IPS-20b (cell line): ENCODE measurements at regions not wholly inside any gene's neighbourhood (a gene's known extent, or its start where the extent isn't known, plus 50 kb on each side); places are given as distances from the start of the nearest gene placed in this dataset.

Source experiments
- H3K27ac ChIP-seq: one replicate; pipeline ENCODE4 v1.5.1; 2013; ENCODE audit warnings: low read length
- H3K27me3 ChIP-seq: 2 replicates; pipeline ENCODE4 v1.6.1; 2013; ENCODE audit warnings: mild to moderate bottlenecking, low read length, inconsistent platforms; ENCODE audit not compliant: insufficient read depth
- H3K36me3 ChIP-seq: 2 replicates; pipeline ENCODE4 v1.6.1; 2013; ENCODE audit warnings: low read depth, mild to moderate bottlenecking, inconsistent platforms, low read length, moderate library complexity; ENCODE audit not compliant: insufficient read depth
- H3K4me1 ChIP-seq: 2 replicates; pipeline ENCODE4 v1.6.1; 2013; ENCODE audit warnings: mild to moderate bottlenecking, control low read depth, inconsistent platforms, low read length, moderate library complexity; ENCODE audit not compliant: insufficient read depth
- H3K4me3 ChIP-seq: 2 replicates; pipeline ENCODE4 v1.5.1; 2013; ENCODE audit warnings: mild to moderate bottlenecking, low read length, inconsistent platforms
- H3K9ac ChIP-seq: 2 replicates; pipeline ENCODE4 v1.6.1; 2013; ENCODE audit warnings: low read depth, mild to moderate bottlenecking, inconsistent platforms, low read length, moderate library complexity
- H3K9me3 ChIP-seq: 2 replicates; pipeline ENCODE4 v1.6.1; 2013; ENCODE audit warnings: mild to moderate bottlenecking, low read depth, low read length, inconsistent platforms; ENCODE audit not compliant: insufficient read depth

GRCh38 chr15:77719450-77719849 lies 86.7 kb upstream of the LINGO1 start:
- Histone ChIP-seq H3K36me3 (no peaks in the 10 kb centered on the region), H3K9ac (no peak overlapping the region), H3K27ac (no peak overlapping the region)

GRCh38 chr15:77717333-77717990 lies 84.8 kb upstream of the LINGO1 start:
- no peaks in the 10 kb centered on the region for H3K36me3 ChIP-seq

More at GRCh38 chr15:77719450-77719849, 86.7 kb upstream of the LINGO1 start:
- H3K9me3 ChIP-seq, result no peaks in the 10 kb centered on the region
- H3K4me3 ChIP-seq, result no peak overlapping the region
- peaks cover 2% of the 10 kb centered on the region; the same call in 1 of the 2 replicates for H3K4me1 ChIP-seq
- H3K27me3 ChIP-seq, result no peaks in the 10 kb centered on the region

GRCh38 chr15:77716632-77717332 lies 84.1 kb upstream of the LINGO1 start:
- H3K4me3 ChIP-seq, result no peak overlapping the region
- no peaks in the 10 kb centered on the region for H3K27me3 ChIP-seq
- H3K9ac ChIP-seq, result no peak overlapping the region
- H3K9me3 ChIP-seq, result no peaks in the 10 kb centered on the region
- H3K36me3 ChIP-seq, result no peaks in the 10 kb centered on the region
- no peak overlapping the region for H3K27ac ChIP-seq
- no peaks in the 10 kb centered on the region for H3K4me1 ChIP-seq

More at GRCh38 chr15:77717333-77717990, 84.8 kb upstream of the LINGO1 start:
- no peak overlapping the region for H3K27ac ChIP-seq
- no peaks in the 10 kb centered on the region for H3K9me3 ChIP-seq
- no peaks in the 10 kb centered on the region for H3K27me3 ChIP-seq
- H3K4me1 ChIP-seq, result no peaks in the 10 kb centered on the region
- no peak overlapping the region for H3K4me3 ChIP-seq
- H3K9ac ChIP-seq, result no peak overlapping the region

GRCh38 chr15:77715860-77716259 lies 83.1 kb upstream of the LINGO1 start:
- Histone ChIP-seq H3K4me1 (no peaks in the 10 kb centered on the region), H3K36me3 (no peaks in the 10 kb centered on the region), H3K4me3 (no peak overlapping the region), H3K27ac (no peak overlapping the region), H3K9ac (no peak overlapping the region), H3K27me3 (no peaks in the 10 kb centered on the region), H3K9me3 (no peaks in the 10 kb centered on the region)

- no peaks in the 10 kb centered on the region for H3K27me3 ChIP-seq
- no peaks in the 10 kb centered on the region for H3K4me1 ChIP-seq
- H3K9ac ChIP-seq, result no peak overlapping the region
- no peaks in the 10 kb centered on the region for H3K9me3 ChIP-seq
- no peak overlapping the region for H3K27ac ChIP-seq
- no peak overlapping the region for H3K4me3 ChIP-seq
- no peaks in the 10 kb centered on the region for H3K36me3 ChIP-seq
Observed at GRCh38 chr15:77715051-77715450, 82.3 kb upstream of the LINGO1 start.

GRCh38 chr15:77714555-77714954 lies 81.8 kb upstream of the LINGO1 start:
- H3K4me3 ChIP-seq, result no peak overlapping the region
- H3K27me3 ChIP-seq, result no peaks in the 10 kb centered on the region
- H3K9ac ChIP-seq, result no peak overlapping the region

GRCh38 chr15:77714023-77714422 lies 81.3 kb upstream of the LINGO1 start:
- H3K4me3 ChIP-seq, result no peak overlapping the region
- H3K36me3 ChIP-seq, result no peaks in the 10 kb centered on the region
- H3K27ac ChIP-seq, result no peak overlapping the region
- no peaks in the 10 kb centered on the region for H3K27me3 ChIP-seq
- H3K9me3 ChIP-seq, result no peaks in the 10 kb centered on the region
- no peaks in the 10 kb centered on the region for H3K4me1 ChIP-seq
- no peak overlapping the region for H3K9ac ChIP-seq

More at GRCh38 chr15:77714555-77714954, 81.8 kb upstream of the LINGO1 start:
- Histone ChIP-seq H3K4me1 (no peaks in the 10 kb centered on the region), H3K36me3 (no peaks in the 10 kb centered on the region), H3K9me3 (no peaks in the 10 kb centered on the region), H3K27ac (no peak overlapping the region)

GRCh38 chr15:77713281-77713680 lies 80.6 kb upstream of the LINGO1 start:
- Histone ChIP-seq H3K36me3 (no peaks in the 10 kb centered on the region), H3K9me3 (no peaks in the 10 kb centered on the region), H3K4me1 (no peaks in the 10 kb centered on the region), H3K27me3 (no peaks in the 10 kb centered on the region), H3K9ac (no peak overlapping the region), H3K27ac (no peak overlapping the region), H3K4me3 (no peak overlapping the region)

GRCh38 chr15:77712438-77712837 lies 79.7 kb upstream of the LINGO1 start:
- no peaks in the 10 kb centered on the region for H3K36me3 ChIP-seq

GRCh38 chr15:77710637-77711036 lies 77.9 kb upstream of the LINGO1 start:
- H3K27ac ChIP-seq, result no peak overlapping the region
- H3K9me3 ChIP-seq, result no peaks in the 10 kb centered on the region
- no peak overlapping the region for H3K9ac ChIP-seq
- H3K27me3 ChIP-seq, result no peaks in the 10 kb centered on the region
- no peaks in the 10 kb centered on the region for H3K36me3 ChIP-seq
- H3K4me3 ChIP-seq, result no peak overlapping the region
- H3K4me1 ChIP-seq, result no peaks in the 10 kb centered on the region

More at GRCh38 chr15:77712438-77712837, 79.7 kb upstream of the LINGO1 start:
- no peak overlapping the region for H3K27ac ChIP-seq
- H3K4me1 ChIP-seq, result no peaks in the 10 kb centered on the region
- no peaks in the 10 kb centered on the region for H3K9me3 ChIP-seq
- H3K27me3 ChIP-seq, result no peaks in the 10 kb centered on the region
- H3K4me3 ChIP-seq, result no peak overlapping the region
- no peak overlapping the region for H3K9ac ChIP-seq

GRCh38 chr15:77710206-77710605 lies 77.5 kb upstream of the LINGO1 start:
- no peak overlapping the region for H3K9ac ChIP-seq
- no peaks in the 10 kb centered on the region for H3K9me3 ChIP-seq
- H3K4me3 ChIP-seq, result no peak overlapping the region
- no peaks in the 10 kb centered on the region for H3K4me1 ChIP-seq
- H3K27ac ChIP-seq, result no peak overlapping the region
- H3K36me3 ChIP-seq, result no peaks in the 10 kb centered on the region
- H3K27me3 ChIP-seq, result no peaks in the 10 kb centered on the region
